OCI-LY7 (cell line): ENCODE measurements at regions not wholly inside any gene's neighbourhood (a gene's known extent, or its start where the extent isn't known, plus 50 kb on each side); places are given as distances from the start of the nearest gene placed in this dataset.

Source experiments
- CTCF ChIP-seq: fragments of 200-600 bp; sonication (generic); conservative IDR thresholded peaks from 2 replicates; pipeline ENCODE4 v1.5.1; 2014; ENCODE audit warnings: mild to moderate bottlenecking, antibody characterized with exemption, low read length, moderate library complexity, mixed read lengths
- EZH2phosphoT487 ChIP-seq: fragments of 200-600 bp; sonication (generic); IDR thresholded peaks from 2 replicates; pipeline ENCODE4 v1.6.1; 2018; ENCODE audit warnings: low read depth, borderline replicate concordance, mild to moderate bottlenecking, mixed run types, antibody characterized with exemption, low read length, moderate library complexity, mixed read lengths

- TF ChIP-seq CTCF, result no peak
- no peak for TF ChIP-seq EZH2phosphoT487
These were observed 281.4 kb downstream of the SMOC2 start for GRCh38 chr6:168722397-168722796.
